Dermis microvascular lymphatic vessel endothelial cell (primary cell): ENCODE measurements at regions not wholly inside any gene's neighbourhood (a gene's known extent, or its start where the extent isn't known, plus 50 kb on each side); places are given as distances from the start of the nearest gene placed in this dataset.

Source experiments
- DNase-seq, 2 donors: peaks; one replicate each; pipeline versions ENCODE4 v3.0.0 to v3.0.0-alpha.2; 2010; ENCODE audit warnings: low read depth in 2 of 2

DNA sequence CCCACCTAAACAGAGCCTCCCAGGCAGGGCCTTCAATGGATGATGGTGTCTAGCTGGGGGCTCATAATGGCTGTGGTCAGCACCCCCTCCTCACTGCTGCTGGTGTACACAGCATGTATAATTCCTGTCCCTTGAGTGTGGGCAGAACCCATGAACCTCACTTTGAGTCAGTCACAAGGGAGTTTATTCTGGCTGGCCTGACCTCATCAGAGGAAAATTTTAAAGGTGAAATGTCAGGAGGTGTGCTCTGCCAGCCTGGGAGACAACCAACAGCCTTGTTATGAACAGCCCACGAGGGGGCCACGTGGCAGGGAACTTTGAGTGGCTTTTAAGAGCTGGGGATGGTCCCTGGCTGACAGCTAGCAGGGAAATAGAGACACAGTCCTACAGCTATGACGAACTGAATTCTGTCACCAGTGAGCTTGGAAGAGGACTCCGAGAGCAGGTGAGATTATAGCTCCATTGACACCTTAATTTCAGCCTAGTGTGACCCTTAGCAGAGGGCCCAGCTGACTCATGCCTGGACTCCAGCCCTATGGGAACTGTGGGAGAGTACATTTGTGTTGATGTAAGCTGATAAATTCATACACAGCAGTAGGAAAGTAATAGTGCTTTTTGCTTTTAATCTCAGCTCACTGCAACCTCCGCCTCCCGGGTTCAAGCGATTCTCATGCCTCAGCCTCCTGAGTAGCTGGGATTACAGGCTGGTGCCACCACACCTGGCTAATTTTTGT lies 73.5 kb upstream of the RUNX3 start:
- no peak for DNase-seq

GRCh38 chr1:25003000-25003399 lies 72.9 kb upstream of the RUNX3 start:
- no peak for DNase-seq

DNA sequence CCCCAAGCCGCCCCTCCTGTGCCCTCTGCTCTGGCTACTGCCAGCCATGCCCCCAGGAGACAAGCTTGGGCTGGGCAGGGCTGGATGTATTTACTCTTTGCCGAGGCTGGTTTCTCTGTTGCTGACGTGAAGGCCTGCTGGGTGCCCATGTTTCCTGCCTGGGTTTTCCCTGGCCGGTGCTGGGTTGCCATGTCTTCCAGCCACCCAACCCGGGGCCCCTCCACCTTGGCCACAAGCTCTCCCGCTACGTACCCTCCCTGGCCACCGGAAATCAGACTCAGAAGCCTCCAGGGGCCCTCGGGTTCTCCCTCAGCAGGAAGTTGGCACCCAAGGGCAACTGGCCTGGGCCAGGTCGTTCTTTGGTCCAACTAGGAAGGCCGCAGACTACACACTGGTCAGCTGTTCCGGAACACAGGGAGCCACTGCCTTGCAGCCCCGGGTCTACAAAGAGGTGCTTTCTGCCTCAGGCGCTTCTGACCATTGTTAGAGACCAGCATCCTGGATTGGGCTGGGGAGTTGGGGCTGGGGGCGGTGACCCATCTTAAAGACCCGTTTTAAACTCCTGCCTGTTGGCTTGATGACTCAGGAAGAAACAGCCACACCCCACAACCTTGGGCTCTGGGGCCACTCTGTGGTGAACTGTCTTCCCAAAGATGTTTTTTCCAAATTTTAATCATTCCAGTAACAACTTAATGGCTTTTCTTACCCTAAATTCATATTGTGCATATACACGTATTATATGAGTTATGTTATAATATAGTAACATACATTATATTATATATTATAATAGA lies 71.2 kb upstream of the RUNX3 start:
- DNase-seq: no peak

GRCh38 chr1:24999906-25000305 lies 69.8 kb upstream of the RUNX3 start:
- DNase-seq: no peak

DNA sequence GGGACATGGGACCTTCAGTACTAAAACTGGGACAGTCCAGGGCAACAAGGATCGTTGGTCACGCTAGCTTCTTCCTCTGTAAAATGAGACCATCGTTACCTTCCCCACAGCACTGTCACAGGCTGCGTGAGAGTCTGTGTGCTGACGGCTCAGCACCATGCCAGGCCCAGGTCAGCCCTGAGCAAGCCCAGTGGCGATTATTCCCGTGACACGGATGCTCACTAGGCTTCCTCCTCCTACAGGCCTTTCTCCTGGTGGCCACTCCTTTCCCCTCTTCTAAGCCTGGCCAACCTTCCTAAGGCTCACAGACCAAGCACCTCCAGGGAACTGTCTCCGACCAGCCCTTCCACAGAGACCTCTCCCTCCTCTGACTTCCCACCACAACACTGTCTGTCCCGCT lies 69.3 kb upstream of the RUNX3 start:
- no peak for DNase-seq

DNA sequence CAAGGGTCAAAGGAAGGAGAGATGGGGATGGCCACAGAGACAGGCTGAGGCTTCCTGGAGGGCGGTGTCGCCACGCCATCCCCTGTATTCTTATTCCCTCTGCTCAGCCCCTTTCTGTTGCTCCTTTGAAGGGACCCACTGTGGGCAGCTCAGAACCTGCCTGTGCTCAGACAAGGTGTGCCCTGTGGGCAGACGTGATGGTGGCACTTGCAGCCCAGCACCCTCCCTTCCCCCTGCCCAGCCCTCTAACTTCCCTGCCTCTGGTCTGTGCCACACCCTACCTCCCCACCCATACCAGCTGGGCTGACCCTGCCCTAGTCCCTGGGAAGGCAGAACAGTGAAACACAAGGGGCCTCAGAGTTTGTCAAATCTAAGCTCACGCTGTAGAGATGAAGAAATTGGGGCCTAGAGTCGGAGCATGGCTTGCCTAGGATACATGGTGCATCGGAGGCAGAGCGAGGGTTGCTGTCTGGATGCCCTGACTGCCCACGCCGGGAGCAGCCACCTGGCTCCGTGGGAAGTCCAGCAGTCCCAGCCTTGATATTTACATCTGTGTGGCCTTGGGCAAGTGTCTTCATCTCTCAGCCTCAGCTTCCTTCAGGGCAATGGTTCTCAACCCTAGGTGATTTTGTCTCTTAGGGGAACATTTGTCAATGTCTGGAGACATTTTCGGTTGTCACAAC lies 68.6 kb upstream of the RUNX3 start:
- DNase-seq: no peak

DNA sequence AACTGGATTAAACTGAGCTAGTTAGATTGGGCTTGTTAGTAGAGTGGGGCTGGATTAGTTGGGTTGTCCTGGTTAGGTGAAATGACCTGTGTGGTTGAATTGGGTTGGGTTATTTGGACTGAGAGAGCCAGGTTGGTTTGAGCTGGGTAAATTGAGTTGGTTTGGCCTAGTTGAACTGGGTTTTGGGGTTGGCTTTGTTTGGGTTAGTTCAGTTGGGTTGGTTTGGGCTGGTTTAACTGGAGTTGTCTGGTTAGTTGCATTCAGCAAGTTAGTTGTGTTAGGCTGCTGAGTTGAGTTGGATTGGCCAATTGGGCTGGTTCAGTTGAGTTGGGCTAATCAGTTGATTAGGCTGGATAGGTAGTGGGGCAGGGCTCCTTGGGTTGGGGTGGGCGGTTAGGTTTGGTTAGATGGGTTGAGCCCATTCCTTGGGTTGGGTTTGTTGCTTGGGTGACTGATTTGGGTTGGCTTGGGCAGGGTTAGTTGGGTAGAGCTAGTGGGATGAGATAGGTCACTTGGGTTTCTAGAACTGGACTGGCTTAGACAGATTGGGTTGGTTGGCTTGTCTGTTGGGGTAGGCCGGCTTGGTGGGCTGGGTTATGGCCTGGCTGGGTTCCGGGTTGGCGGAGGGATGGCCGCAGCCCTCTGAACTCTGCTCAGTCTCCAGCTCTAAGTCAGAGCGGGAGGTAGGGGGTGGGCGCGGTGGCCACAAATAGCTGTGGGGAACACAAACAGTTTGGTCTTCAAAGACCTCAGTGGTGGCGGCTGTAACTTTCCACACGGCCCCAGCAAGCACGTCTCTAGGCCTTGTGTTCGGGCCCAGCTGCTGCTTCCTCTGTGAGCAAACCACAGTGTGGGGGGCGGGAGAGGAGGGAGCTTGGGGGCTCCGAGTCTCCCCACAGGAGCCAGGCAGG lies 67.2 kb upstream of the RUNX3 start:
- no peak for DNase-seq

DNA sequence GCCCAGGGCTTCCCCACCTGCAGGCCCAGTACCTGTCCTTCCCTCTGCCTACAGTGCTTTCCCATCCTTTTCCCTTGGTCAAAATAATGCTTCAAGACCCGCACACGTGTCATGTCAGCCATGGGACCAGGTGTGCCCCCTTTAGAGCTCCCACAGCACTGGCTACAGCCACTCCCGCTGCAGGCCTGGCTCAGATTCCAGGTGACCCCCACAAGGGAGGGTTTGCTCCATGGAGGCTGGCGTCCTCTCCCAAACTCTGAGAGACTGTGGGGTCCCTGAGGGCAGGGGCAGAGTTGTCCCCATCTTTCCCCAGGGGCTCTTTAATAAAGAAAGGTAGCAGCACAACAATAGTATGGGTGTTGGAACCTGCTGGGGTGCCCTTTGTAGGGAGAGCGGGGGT lies 66.4 kb upstream of the RUNX3 start:
- DNase-seq: no peak

GRCh38 chr1:24995661-24996060 lies 65.6 kb upstream of the RUNX3 start:
- no peak for DNase-seq

DNA sequence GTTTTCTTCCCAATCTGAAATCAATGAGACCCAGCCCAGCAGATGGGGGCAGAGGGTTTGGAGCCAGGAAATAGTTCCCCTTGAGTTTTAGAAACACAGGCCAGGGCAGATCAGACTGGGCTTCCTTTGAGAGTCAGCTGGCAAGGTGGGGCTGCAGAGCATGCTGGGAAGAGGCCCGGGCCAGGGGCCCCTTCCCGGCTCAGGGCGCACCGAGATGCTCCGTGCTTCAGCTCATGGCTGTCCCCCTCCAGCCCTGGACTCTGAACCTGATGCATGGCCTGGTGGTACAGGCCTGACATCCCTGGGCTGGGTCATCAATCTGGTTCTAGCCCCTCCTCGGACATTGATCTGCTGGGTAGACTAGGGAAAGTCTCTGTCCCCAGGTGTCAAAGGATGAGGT lies 65.1 kb upstream of the RUNX3 start:
- DNase-seq: no peak

GRCh38 chr1:24993871-24994580 lies 64.0 kb upstream of the RUNX3 start:
- DNase-seq: no peak

DNA sequence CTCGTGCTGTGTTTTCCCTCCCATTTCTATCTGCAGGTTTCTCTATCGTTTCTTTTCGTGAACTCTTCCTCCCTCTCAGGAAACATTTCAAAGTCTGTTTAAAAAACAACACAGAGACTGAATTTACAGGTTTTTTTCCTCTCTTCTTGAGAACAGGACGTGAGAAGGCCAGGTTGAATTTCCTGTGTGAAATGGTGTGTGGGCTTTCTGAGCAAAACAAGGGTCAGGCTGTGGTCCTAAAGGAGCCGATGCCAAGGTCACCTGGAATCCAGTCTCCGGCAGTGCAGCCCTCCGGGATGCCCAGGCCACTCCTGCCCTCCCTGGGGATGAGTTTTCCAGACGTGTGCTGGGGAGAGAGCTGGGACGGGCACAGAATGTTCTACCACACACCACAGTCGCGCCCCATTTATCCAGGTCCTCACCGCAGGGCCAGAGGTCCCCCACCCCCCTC lies 62.7 kb upstream of the RUNX3 start:
- no peak for DNase-seq

- DNase-seq: no peak
Observed at GRCh38 chr1:24992124-24992760, 62.2 kb upstream of the RUNX3 start.

- DNase-seq: no peak
Observed at GRCh38 chr1:24991697-24992096, 61.6 kb upstream of the RUNX3 start.

GRCh38 chr1:24990779-24991641 lies 60.9 kb upstream of the RUNX3 start:
- no peak for DNase-seq

DNA sequence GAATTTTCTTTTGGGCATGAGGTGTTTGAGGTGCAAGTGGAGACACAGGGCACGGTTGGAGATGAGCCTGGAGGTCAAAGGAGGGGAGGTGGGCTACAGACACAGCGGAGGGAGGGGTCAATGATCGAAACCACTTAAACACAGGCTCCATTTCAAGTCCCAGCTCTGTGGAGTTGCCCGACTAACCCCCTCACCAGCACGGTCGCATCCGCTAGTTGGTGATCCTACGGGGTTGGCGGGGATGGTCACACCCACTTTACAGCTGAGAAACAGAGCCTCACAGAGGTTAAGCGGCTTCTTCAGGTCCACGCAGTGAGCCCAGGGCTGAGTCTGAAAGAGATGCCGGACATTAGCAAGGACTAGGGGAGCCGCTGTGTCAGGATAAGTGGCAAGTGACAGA lies 60.1 kb upstream of the RUNX3 start:
- DNase-seq: no peak

GRCh38 chr1:24989082-24989481 lies 59.0 kb upstream of the RUNX3 start:
- DNase-seq: no peak

GRCh38 chr1:24988558-24988912 lies 58.5 kb upstream of the RUNX3 start:
- DNase-seq: no peak

DNA sequence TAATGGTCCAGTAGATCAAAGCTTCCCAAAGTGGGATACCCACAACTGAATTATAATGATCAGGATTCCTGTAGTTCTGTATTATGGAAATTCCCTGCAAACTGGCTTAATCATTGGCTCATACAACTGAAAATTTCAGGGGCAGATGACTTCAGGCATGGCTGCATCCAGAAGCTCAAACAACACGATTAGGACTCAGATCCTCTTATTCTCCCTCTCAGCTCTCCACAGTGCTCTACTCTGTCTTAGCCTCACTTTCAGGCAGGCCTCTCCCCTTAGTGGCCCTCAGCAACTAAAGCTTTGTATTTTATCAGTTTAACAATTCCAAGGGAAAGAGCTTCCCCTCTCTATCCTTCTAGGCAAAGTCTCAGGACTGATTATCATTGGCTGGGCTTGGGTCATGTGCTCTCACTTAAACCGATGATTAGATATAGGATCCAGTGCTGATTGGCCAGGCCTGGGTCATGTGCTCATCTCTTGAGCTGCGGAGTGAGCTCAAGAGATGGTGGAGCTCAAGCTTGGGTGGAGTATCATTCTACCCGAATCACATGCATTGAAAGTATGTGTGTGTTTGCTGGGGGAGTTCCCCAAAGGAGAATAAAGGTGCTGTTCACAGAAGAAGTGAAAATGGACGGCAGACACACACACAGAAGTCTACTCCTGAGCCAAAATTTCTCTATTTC lies 57.9 kb upstream of the RUNX3 start:
- no peak for DNase-seq
